SK-N-SH (cell line): ENCODE measurements at regions not wholly inside any gene's neighbourhood (a gene's known extent, or its start where the extent isn't known, plus 50 kb on each side); places are given as distances from the start of the nearest gene placed in this dataset.

Experiments
- CTCF ChIA-PET: fragments of 300-600, 350-600 bp; formaldehyde crosslinking; extraction: SDS; loops from one replicate; lab custom pipeline; 2021; lab: Yijun Ruan, JAX
- POLR2A ChIA-PET: fragments of 350-600 bp; sonication (Branson Sonifier 250); formaldehyde crosslinking; extraction: SDS; loops from one replicate; lab custom pipeline; 2020; ENCODE audit warnings: antibody characterized with exemption, inconsistent platforms; lab: Yijun Ruan, JAX
- DNase-seq: peaks from one replicate; pipeline ENCODE4 v3.0.0; 2012
- H2AFZ ChIP-seq: fragments of 200-600 bp; sonication (generic); 2 replicates; pipeline ENCODE4 v1.8.1; 2016; ENCODE audit warnings: antibody characterized with exemption, mild to moderate bottlenecking, low read depth
- H3F3A ChIP-seq: fragments of 200-600 bp; sonication (generic); replicated peaks from 2 replicates; pipeline ENCODE3; 2016; ENCODE audit warnings: antibody characterized with exemption, mild to moderate bottlenecking; ENCODE audit not compliant: insufficient read depth
- H3K27ac ChIP-seq, 2 experiments: fragments of 200-500 bp in 1 of 2; fragments of 200-600 bp in 1 of 2; sonication (Bioruptor generic) in 1 of 2; sonication (generic), shearing (Covaris generic) in 1 of 2; 2 replicates each; pipeline versions ENCODE4 v1.5.1 to v1.6.1; 2014 to 2016; ENCODE audit warnings: low read depth in 2 of 2, inconsistent platforms in 1 of 2, low read length in 1 of 2, mild to moderate bottlenecking in 1 of 2, mixed read lengths in 1 of 2
- H3K27me3 ChIP-seq: fragments of 200-600 bp; sonication (generic), shearing (Covaris generic); 2 replicates; pipeline ENCODE4 v1.6.1; 2016; ENCODE audit warnings: mixed run types; ENCODE audit not compliant: insufficient read depth
- H3K36me3 ChIP-seq, 2 experiments: fragments of 200-500 bp in 1 of 2; fragments of 200-600 bp in 1 of 2; sonication (Bioruptor generic) in 1 of 2; sonication (generic) in 1 of 2; replicated peaks in 1 of 2; 2 replicates each; pipeline versions ENCODE3 to v1.5.1; 2014 to 2016; ENCODE audit warnings: low read length in 1 of 2, mild to moderate bottlenecking in 1 of 2; ENCODE audit not compliant: insufficient read depth in 2 of 2, control insufficient read depth in 1 of 2
- H3K4me1 ChIP-seq, 2 experiments: fragments of 200-500 bp in 1 of 2; fragments of 200-600 bp in 1 of 2; sonication (Bioruptor generic) in 1 of 2; sonication (generic), shearing (Covaris generic) in 1 of 2; 2 replicates each; pipeline versions ENCODE4 v1.5.1 to v1.6.1; 2014 to 2016; ENCODE audit warnings: low read depth in 1 of 2, low read length in 1 of 2, mixed run types in 1 of 2; ENCODE audit not compliant: insufficient read depth in 2 of 2, control insufficient read depth in 1 of 2
- H3K4me2 ChIP-seq: fragments of 200-600 bp; sonication (generic), shearing (Covaris generic); 2 replicates; pipeline ENCODE4 v1.6.1; 2017; ENCODE audit warnings: mixed run types
- H3K4me3 ChIP-seq, 2 experiments: fragments of 200-500 bp in 1 of 2; fragments of 200-600 bp in 1 of 2; sonication (Bioruptor generic) in 1 of 2; sonication (generic), shearing (Covaris generic) in 1 of 2; 2 replicates each; pipeline versions ENCODE4 v1.5.1 to v1.8.1; 2014 to 2016; ENCODE audit warnings: low read depth in 2 of 2, inconsistent platforms in 1 of 2, low read length in 1 of 2, mild to moderate bottlenecking in 1 of 2, mixed read lengths in 1 of 2, moderate library complexity in 1 of 2
- H3K79me2 ChIP-seq: fragments of 200-600 bp; sonication (generic); 2 replicates; pipeline ENCODE4 v1.8.1; 2017; ENCODE audit warnings: mild to moderate bottlenecking; ENCODE audit not compliant: insufficient read depth
- H3K9ac ChIP-seq: fragments of 200-600 bp; sonication (generic); 2 replicates; pipeline ENCODE4 v1.6.1; 2017; ENCODE audit warnings: mixed run types
- H3K9me2 ChIP-seq: fragments of 200-600 bp; sonication (generic); 2 replicates; pipeline ENCODE4 v1.6.1; 2017; ENCODE audit warnings: mixed run types
- H3K9me3 ChIP-seq: fragments of 200-600 bp; sonication (generic); 2 replicates; pipeline ENCODE4 v1.6.1; 2017; ENCODE audit warnings: mixed run types, mild to moderate bottlenecking, moderate library complexity
- H4K20me1 ChIP-seq: fragments of 200-600 bp; sonication (generic); 2 replicates; pipeline ENCODE4 v1.6.1; 2017; ENCODE audit warnings: mild to moderate bottlenecking, mixed run types; ENCODE audit not compliant: insufficient read depth
- EP300 ChIP-seq, 2 experiments: IDR thresholded peaks; 2 replicates each; pipeline versions ENCODE4 v1.4.0 to v1.6.1; 2012; ENCODE audit warnings: borderline replicate concordance in 1 of 2, low read depth in 1 of 2, low read length in 1 of 2
- FOXJ3 ChIP-seq: sonication (generic); formaldehyde crosslinking; IDR thresholded peaks from 2 replicates; pipeline ENCODE4 v1.5.1; 2020; ENCODE audit warnings: mild to moderate bottlenecking, missing genetic modification reagents
- GABPA ChIP-seq: IDR thresholded peaks from 2 replicates; pipeline ENCODE4 v1.4.0; 2012; ENCODE audit warnings: low read depth, mild to moderate bottlenecking
- GATA2 ChIP-seq: sonication (generic); formaldehyde crosslinking; IDR thresholded peaks from 2 replicates; pipeline ENCODE4 v1.5.0; 2020; ENCODE audit warnings: mild to moderate bottlenecking, missing genetic modification reagents
- MEF2A ChIP-seq: IDR thresholded peaks from 2 replicates; pipeline ENCODE4 v1.4.0; 2012; ENCODE audit warnings: low read depth, borderline replicate concordance
- MXI1 ChIP-seq: IDR thresholded peaks from 2 replicates; pipeline ENCODE4 v1.6.1; 2012; ENCODE audit warnings: mild to moderate bottlenecking, low read depth, low read length, improper control_type of control experiment
- NFIC ChIP-seq: IDR thresholded peaks from 2 replicates; pipeline ENCODE4 v1.4.0; 2012; ENCODE audit warnings: borderline replicate concordance
- RAD21 ChIP-seq: IDR thresholded peaks from 2 replicates; pipeline ENCODE4 v1.6.1; 2012; ENCODE audit warnings: mild to moderate bottlenecking, low read length
- RFX5 ChIP-seq: IDR thresholded peaks from 2 replicates; pipeline ENCODE4 v1.6.1; 2012; ENCODE audit warnings: mild to moderate bottlenecking, improper control_type of control experiment, low read length
- RXRA ChIP-seq: IDR thresholded peaks from 2 replicates; pipeline ENCODE4 v1.4.0; 2012; ENCODE audit warnings: low read depth, mild to moderate bottlenecking, borderline replicate concordance
- SIN3A ChIP-seq: IDR thresholded peaks from 2 replicates; pipeline ENCODE4 v1.6.1; 2012; ENCODE audit warnings: low read depth, mild to moderate bottlenecking, low read length, moderate library complexity, borderline replicate concordance
- TCF12 ChIP-seq: IDR thresholded peaks from 2 replicates; pipeline ENCODE4 v1.4.0; 2012
- TEAD4 ChIP-seq: IDR thresholded peaks from 2 replicates; pipeline ENCODE4 v1.4.0; 2012; ENCODE audit warnings: mild to moderate bottlenecking, borderline replicate concordance; ENCODE audit not compliant: insufficient read depth
- WGBS: methylation state at CpG from one replicate; pipeline ENCODE4 v1.1.6; 2017; ENCODE audit warnings: low lambda C conversion rate; 5-methylcytosine and 5-hydroxymethylcytosine counted together
- TF ChIP-seq, protein P1 (sequence below): IDR thresholded peaks from 2 replicates; pipeline ENCODE4 v1.6.1; 2012; ENCODE audit warnings: mild to moderate bottlenecking, low read depth, low read length, moderate library complexity
- TF ChIP-seq, protein P2 (sequence below): fragments of 150-350 bp; IDR thresholded peaks from 2 replicates; pipeline ENCODE4 v1.6.1; 2017; ENCODE audit warnings: antibody characterized with exemption, low read length, low read depth, borderline replicate concordance
- TF ChIP-seq, protein P3 (sequence below): IDR thresholded peaks from 2 replicates; pipeline ENCODE4 v1.4.0; 2012; ENCODE audit warnings: low read depth
- TF ChIP-seq, protein P4 (sequence below): fragments of 150-350 bp; IDR thresholded peaks from 2 replicates; pipeline ENCODE4 v1.6.1; 2016; ENCODE audit warnings: mild to moderate bottlenecking, low read depth, low read length

DNA sequence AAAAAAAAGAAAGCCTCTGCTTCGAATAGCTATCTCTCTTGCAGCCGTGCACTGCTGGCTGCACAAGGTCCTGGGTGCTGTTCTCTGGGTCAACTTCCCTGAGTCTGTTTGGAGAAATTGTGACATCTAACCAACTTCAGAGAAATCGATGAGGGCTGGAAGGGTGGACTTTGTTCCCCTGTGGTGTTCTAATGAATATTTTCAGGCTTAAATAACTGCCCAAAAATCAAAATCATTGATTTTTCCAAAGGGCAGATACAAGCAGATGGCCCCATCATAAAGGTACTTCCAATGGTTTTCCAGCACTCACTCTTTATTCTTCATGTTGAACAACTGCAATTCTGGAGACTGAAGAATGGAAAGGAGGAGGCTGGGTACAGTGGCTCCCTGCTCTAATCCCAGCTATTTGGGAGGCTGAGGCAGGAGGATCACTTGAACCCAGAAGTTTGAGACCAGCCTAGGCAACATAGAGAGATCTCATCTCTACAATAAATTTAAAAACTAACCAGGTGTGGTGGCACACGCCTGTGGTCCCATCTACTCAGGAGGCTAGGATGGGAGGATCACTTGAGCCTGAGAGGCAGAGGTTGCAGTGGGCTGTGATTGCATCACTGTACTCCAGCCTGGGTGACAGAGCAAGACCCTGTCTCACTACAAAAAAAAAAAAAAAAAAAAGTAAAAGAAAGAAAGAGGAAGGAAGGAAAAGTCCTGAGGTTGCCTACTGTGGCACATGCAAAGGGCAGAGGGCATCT is 59.1 kb downstream of the FOXA2 start (continued):
- TF ChIP-seq, protein P1, sequence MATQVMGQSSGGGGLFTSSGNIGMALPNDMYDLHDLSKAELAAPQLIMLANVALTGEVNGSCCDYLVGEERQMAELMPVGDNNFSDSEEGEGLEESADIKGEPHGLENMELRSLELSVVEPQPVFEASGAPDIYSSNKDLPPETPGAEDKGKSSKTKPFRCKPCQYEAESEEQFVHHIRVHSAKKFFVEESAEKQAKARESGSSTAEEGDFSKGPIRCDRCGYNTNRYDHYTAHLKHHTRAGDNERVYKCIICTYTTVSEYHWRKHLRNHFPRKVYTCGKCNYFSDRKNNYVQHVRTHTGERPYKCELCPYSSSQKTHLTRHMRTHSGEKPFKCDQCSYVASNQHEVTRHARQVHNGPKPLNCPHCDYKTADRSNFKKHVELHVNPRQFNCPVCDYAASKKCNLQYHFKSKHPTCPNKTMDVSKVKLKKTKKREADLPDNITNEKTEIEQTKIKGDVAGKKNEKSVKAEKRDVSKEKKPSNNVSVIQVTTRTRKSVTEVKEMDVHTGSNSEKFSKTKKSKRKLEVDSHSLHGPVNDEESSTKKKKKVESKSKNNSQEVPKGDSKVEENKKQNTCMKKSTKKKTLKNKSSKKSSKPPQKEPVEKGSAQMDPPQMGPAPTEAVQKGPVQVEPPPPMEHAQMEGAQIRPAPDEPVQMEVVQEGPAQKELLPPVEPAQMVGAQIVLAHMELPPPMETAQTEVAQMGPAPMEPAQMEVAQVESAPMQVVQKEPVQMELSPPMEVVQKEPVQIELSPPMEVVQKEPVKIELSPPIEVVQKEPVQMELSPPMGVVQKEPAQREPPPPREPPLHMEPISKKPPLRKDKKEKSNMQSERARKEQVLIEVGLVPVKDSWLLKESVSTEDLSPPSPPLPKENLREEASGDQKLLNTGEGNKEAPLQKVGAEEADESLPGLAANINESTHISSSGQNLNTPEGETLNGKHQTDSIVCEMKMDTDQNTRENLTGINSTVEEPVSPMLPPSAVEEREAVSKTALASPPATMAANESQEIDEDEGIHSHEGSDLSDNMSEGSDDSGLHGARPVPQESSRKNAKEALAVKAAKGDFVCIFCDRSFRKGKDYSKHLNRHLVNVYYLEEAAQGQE: no peak
- TF ChIP-seq, protein P2, sequence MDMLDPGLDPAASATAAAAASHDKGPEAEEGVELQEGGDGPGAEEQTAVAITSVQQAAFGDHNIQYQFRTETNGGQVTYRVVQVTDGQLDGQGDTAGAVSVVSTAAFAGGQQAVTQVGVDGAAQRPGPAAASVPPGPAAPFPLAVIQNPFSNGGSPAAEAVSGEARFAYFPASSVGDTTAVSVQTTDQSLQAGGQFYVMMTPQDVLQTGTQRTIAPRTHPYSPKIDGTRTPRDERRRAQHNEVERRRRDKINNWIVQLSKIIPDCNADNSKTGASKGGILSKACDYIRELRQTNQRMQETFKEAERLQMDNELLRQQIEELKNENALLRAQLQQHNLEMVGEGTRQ: no peak
- no peak for TF ChIP-seq TEAD4
- TF ChIP-seq MEF2A: no peak
- TF ChIP-seq RAD21: no peak
- no peak for TF ChIP-seq RXRA
- TF ChIP-seq GATA2 (CRISPR knock-in tag): no peak
- TF ChIP-seq SIN3A: no peak
- no peak for TF ChIP-seq FOXJ3 (CRISPR knock-in tag)
- TF ChIP-seq, all 33 proteins: peak for 0

DNA sequence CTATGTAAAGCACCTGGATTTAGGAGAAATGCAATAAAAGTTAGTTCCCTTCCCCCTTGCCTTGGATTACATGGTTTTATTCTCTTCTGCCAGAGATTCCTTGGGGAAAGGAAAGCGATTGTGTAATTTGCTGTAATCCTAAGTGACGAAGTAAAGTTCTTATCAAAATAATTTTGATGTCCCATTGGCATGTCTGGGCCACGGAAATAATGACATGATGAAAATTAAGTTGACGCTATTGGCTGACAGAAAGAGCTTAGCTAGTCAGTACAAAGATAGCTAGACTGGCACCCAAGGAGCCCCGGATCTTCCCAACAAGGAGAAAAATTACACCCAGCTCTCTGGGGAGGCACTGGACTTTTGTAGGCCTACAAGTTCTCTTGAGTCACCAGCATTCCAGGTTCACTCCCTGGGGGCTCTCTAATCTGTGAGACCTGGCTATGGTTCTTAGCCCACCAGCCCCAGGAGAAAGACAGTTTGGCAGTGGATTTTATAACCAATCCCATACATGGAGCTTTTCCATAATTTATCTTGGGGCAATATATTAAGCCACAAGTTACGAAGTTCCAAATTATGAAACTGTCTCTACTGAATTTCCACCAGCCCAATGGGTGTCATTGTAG is 59.9 kb downstream of the FOXA2 start:
- WGBS: 10% methylated on average over 6 of the region's 6 CpGs
- Histone ChIP-seq H3K36me3 (no peaks in the 10 kb centered on the region), H4K20me1 (no peaks in the 10 kb centered on the region), H3F3A (no peaks in the 10 kb centered on the region), H3K4me3 (no peak overlapping the region), H3K9ac (no peak overlapping the region), H2AFZ (no peak overlapping the region), H3K9me2 (no peaks in the 10 kb centered on the region), H3K79me2 (no peaks in the 10 kb centered on the region), H3K4me1 (no peaks in the 10 kb centered on the region), H3K4me2 (no peak overlapping the region), H3K27me3 (peaks cover 5% of the 10 kb centered on the region; the same call in 1 of the 2 replicates), H3K9me3 (no peaks in the 10 kb centered on the region), H3K27ac (no peak overlapping the region)
- no peak for DNase-seq
- ChIA-PET POLR2A (no interaction called here), CTCF (no interaction called here)
- no peak for TF ChIP-seq FOXJ3 (CRISPR knock-in tag)
- TF ChIP-seq TCF12: no peak
- no peak for TF ChIP-seq RFX5
- TF ChIP-seq SIN3A: no peak
- no peak for TF ChIP-seq EP300 (IDR thresholded peaks at IDR 0.05; ENCODE audit: borderline replicate concordance in 1 of 2, low read depth in 1 of 2, low read length in 1 of 2)
- TF ChIP-seq, protein P1: no peak
- TF ChIP-seq MXI1: no peak
- TF ChIP-seq, protein P2: no peak
- no peak for TF ChIP-seq GABPA
- TF ChIP-seq, protein P3, sequence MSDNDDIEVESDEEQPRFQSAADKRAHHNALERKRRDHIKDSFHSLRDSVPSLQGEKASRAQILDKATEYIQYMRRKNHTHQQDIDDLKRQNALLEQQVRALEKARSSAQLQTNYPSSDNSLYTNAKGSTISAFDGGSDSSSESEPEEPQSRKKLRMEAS: no peak
- no peak for TF ChIP-seq TEAD4
- TF ChIP-seq, protein P4, sequence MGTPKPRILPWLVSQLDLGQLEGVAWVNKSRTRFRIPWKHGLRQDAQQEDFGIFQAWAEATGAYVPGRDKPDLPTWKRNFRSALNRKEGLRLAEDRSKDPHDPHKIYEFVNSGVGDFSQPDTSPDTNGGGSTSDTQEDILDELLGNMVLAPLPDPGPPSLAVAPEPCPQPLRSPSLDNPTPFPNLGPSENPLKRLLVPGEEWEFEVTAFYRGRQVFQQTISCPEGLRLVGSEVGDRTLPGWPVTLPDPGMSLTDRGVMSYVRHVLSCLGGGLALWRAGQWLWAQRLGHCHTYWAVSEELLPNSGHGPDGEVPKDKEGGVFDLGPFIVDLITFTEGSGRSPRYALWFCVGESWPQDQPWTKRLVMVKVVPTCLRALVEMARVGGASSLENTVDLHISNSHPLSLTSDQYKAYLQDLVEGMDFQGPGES: no peak
- no peak for TF ChIP-seq NFIC
